Trophoblast cell (in vitro differentiated cells and primary cell): ENCODE measurements at regions not wholly inside any gene's neighbourhood (a gene's known extent, or its start where the extent isn't known, plus 50 kb on each side); places are given as distances from the start of the nearest gene placed in this dataset.

ENCODE experiments used
- DNase-seq, 2 donors: peaks; one replicate each; pipeline ENCODE4 v3.0.0-alpha.2; 2016
- H2AFZ ChIP-seq: 2 replicates; pipeline ENCODE4 v1.6.1; 2013; ENCODE audit warnings: low read length, moderate library complexity, mild to moderate bottlenecking; ENCODE audit not compliant: insufficient read depth, poor library complexity
- H2AK5ac ChIP-seq: 2 replicates; pipeline ENCODE4 v1.6.1; 2013; ENCODE audit warnings: mild to moderate bottlenecking, low read length
- H2BK120ac ChIP-seq: 2 replicates; pipeline ENCODE4 v1.6.1; 2013; ENCODE audit warnings: low read length, mild to moderate bottlenecking, moderate library complexity; ENCODE audit not compliant: insufficient read depth, poor library complexity
- H2BK12ac ChIP-seq: 2 replicates; pipeline ENCODE4 v1.6.1; 2013; ENCODE audit warnings: mild to moderate bottlenecking, low read length, moderate library complexity
- H2BK5ac ChIP-seq: 2 replicates; pipeline ENCODE4 v1.6.1; 2013; ENCODE audit warnings: low read length, low read depth, moderate library complexity, mild to moderate bottlenecking; ENCODE audit not compliant: poor library complexity
- H3K14ac ChIP-seq: 2 replicates; pipeline ENCODE4 v1.6.1; 2013; ENCODE audit warnings: mild to moderate bottlenecking, low read length
- H3K18ac ChIP-seq: 2 replicates; pipeline ENCODE4 v1.6.1; 2013; ENCODE audit warnings: mild to moderate bottlenecking, low read length
- H3K23ac ChIP-seq: 2 replicates; pipeline ENCODE4 v1.6.1; 2013; ENCODE audit warnings: low read length
- H3K27ac ChIP-seq: 2 replicates; pipeline ENCODE4 v1.5.1; 2013; ENCODE audit warnings: low read depth, mild to moderate bottlenecking, inconsistent platforms, low read length, moderate library complexity
- H3K27me3 ChIP-seq: 2 replicates; pipeline ENCODE4 v1.6.1; 2013; ENCODE audit warnings: inconsistent platforms, mild to moderate bottlenecking, low read length, moderate library complexity; ENCODE audit not compliant: insufficient read depth
- H3K36me3 ChIP-seq, 2 experiments: 1 replicate in 1 of 2; 2 replicates in 1 of 2; pipeline ENCODE4 v1.6.1; 2013; ENCODE audit warnings: low read length in 2 of 2, mild to moderate bottlenecking in 2 of 2, moderate library complexity in 1 of 2; ENCODE audit not compliant: insufficient read depth in 2 of 2, control insufficient read depth in 1 of 2
- H3K4ac ChIP-seq: 2 replicates; pipeline ENCODE4 v1.6.1; 2013; ENCODE audit warnings: low read depth, mild to moderate bottlenecking, low read length, moderate library complexity
- H3K4me1 ChIP-seq, 2 experiments: 1 replicate in 1 of 2; 2 replicates in 1 of 2; pipeline ENCODE4 v1.6.1; 2013; ENCODE audit warnings: low read length in 2 of 2, mild to moderate bottlenecking in 2 of 2, moderate library complexity in 1 of 2; ENCODE audit not compliant: insufficient read depth in 2 of 2, control insufficient read depth in 1 of 2
- H3K4me2 ChIP-seq: 2 replicates; pipeline ENCODE4 v1.6.1; 2013; ENCODE audit warnings: inconsistent platforms, mild to moderate bottlenecking, low read length, moderate library complexity
- H3K4me3 ChIP-seq: 2 replicates; pipeline ENCODE4 v1.5.1; 2013; ENCODE audit warnings: mild to moderate bottlenecking, low read depth, low read length, inconsistent platforms
- H3K79me1 ChIP-seq: one replicate; pipeline ENCODE4 v1.6.1; 2013; ENCODE audit warnings: low read length
- H3K79me2 ChIP-seq: 2 replicates; pipeline ENCODE4 v1.6.1; 2013; ENCODE audit warnings: low read length, mild to moderate bottlenecking; ENCODE audit not compliant: control insufficient read depth, insufficient read depth, poor library complexity
- H3K9ac ChIP-seq: 2 replicates; pipeline ENCODE4 v1.6.1; 2013; ENCODE audit warnings: mild to moderate bottlenecking, low read length
- H3K9me3 ChIP-seq: 2 replicates; pipeline ENCODE4 v1.6.1; 2013; ENCODE audit warnings: low read depth, mild to moderate bottlenecking, control low read depth, inconsistent platforms, low read length; ENCODE audit not compliant: insufficient read depth
- H4K12ac ChIP-seq: 2 replicates; pipeline ENCODE4 v1.6.1; 2013; ENCODE audit warnings: low read depth, mild to moderate bottlenecking, low read length, moderate library complexity
- H4K8ac ChIP-seq: 2 replicates; pipeline ENCODE4 v1.6.1; 2013; ENCODE audit warnings: low read depth, mild to moderate bottlenecking, low read length, moderate library complexity
- H4K91ac ChIP-seq: one replicate; pipeline ENCODE4 v1.6.1; 2013; ENCODE audit warnings: low read depth, mild to moderate bottlenecking, low read length, moderate library complexity
- WGBS: extraction: QIAGEN DNeasy Blood & Tissue Kit; methylation state at CpG from one replicate; pipeline ENCODE4 v1.1.7; 2013; ENCODE audit warnings: missing lambda C conversion rate; ENCODE audit not compliant: insufficient read length, insufficient coverage; ENCODE audit errors: extremely low coverage; 5-methylcytosine and 5-hydroxymethylcytosine counted together

DNA sequence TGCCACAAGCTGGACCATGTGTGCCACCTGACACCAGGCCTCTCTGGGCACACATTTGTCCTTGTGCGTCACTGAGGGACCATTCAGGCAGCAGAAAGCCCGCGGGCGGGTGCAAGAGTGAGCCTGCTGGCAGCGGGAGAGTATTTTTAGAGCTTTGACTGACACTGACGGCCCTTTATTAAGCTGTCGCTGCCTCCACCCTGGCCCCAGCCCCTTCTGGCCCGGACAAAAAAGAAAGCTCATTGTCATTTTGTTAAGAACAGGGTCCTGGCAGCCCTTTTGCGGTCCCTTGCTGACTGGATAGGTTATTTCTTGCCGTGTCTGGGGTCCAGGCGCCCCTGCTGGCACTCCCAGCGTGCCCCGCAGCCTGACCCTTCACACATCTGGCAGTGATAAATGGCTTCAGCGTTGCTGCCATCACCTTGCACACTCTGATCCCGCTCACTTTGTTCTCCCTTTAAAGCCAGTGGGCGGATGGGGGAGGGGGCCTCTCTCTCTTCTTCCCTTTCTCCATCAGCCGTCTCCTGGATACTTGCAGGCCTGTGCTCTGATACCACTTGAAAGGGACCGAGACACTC, 78.4 kb upstream of the NKD1 start:
- Histone ChIP-seq H3K14ac (no peak overlapping the region), H4K12ac (no peak overlapping the region)
- WGBS = no CpG with 5 or more reads among the region's 18 CpGs

DNA sequence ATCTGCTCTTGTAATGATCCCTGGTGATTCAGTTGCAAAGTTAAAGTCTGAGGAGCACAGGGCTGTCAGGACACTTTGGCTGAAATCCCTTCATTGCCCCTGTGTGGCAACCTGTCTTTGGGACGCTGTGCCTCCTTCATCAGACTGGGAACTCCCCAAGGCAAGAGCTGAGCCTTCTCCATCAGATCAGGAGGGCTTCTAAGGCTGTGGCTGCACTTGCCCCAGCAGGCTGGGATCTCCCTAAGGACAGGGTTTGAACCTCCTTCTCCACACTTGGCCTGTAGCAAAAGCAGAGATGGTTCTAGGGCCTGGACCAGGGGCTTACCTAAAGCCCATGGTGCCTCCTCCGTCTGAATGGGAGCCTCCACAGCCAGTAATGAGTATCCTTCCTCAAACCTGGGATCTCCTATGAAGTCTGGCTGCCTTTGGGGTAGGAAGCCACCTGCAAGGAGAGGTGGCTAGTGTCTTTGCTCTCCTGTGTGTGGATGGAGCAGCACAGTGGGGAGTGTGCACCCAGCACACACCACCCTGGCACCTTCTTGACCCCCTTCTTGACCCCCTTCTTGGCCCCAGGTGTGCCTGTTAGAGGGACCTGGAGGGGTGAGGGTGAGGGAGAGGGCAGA, 79.0 kb upstream of the NKD1 start:
- no peak overlapping the region for H2AFZ ChIP-seq
- WGBS = no CpG with 5 or more reads among the region's 2 CpGs
- H3K79me1 ChIP-seq = peaks cover 5% of the 10 kb centered on the region
- H3K27me3 ChIP-seq = no peaks in the 10 kb centered on the region
- no peak overlapping the region for H3K4ac ChIP-seq
- peak overlapping the region; percentile 7 for H2BK12ac ChIP-seq
- no peaks in the 10 kb centered on the region for H3K36me3 ChIP-seq
- H3K9ac ChIP-seq = no peak overlapping the region
- no peak for DNase-seq
- H3K14ac ChIP-seq = no peak overlapping the region
- no peak overlapping the region for H2AK5ac ChIP-seq
- no peak overlapping the region for H3K4me3 ChIP-seq
- H4K12ac ChIP-seq = no peak overlapping the region
- no peak overlapping the region for H4K8ac ChIP-seq
- peaks cover 16 to 32% of the 10 kb centered on the region in 2 experiments for H3K4me1 ChIP-seq
- peak overlapping the region; percentile 62 for H4K91ac ChIP-seq
- H3K23ac ChIP-seq = no peak overlapping the region
- H2BK120ac ChIP-seq = no peak overlapping the region
- H2BK5ac ChIP-seq = no peak overlapping the region
- H3K79me2 ChIP-seq = no peaks in the 10 kb centered on the region
- peaks cover 2% of the 10 kb centered on the region for H3K9me3 ChIP-seq
- H3K27ac ChIP-seq = no peak overlapping the region
- no peak overlapping the region for H3K18ac ChIP-seq
- no peak overlapping the region for H3K4me2 ChIP-seq

More for the DNA sequence above, 78.4 kb upstream of the NKD1 start:
- Histone ChIP-seq H2AK5ac (no peak overlapping the region), H2AFZ (no peak overlapping the region), H3K79me2 (no peaks in the 10 kb centered on the region), H3K9ac (no peak overlapping the region), H4K91ac (peak overlapping the region; percentile 62), H2BK12ac (no peak overlapping the region), H3K23ac (no peak overlapping the region), H3K4me3 (no peak overlapping the region), H3K27me3 (no peaks in the 10 kb centered on the region), H3K9me3 (peaks cover 2% of the 10 kb centered on the region), H2BK5ac (no peak overlapping the region), H3K4ac (no peak overlapping the region), H3K4me2 (no peak overlapping the region), H3K27ac (no peak overlapping the region), H3K18ac (no peak overlapping the region), H3K79me1 (peaks cover 5% of the 10 kb centered on the region), H4K8ac (no peak overlapping the region), H2BK120ac (peak overlapping the region; percentile 11), H3K36me3 (no peaks in the 10 kb centered on the region), H3K4me1 (peaks cover 16 to 32% of the 10 kb centered on the region in 2 experiments)
- DNase-seq = no peak

DNA sequence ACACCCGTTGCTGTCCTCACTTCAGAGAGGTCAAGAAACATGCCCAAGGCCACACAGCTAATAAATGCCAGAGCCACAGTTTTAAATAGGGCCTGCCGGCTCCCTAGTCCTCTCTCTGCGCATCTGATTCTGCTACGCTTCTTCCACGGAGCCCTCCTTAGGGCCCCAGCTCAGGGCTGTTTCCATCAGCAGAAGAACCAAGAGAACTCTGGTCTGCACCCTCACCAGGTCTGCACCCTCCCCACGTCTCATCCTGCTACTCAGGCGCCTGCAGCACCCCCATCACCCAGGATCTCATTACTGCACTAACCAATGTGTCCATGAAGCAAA, 79.5 kb upstream of the NKD1 start:
- no peak overlapping the region for H3K23ac ChIP-seq
- WGBS = no CpG with 5 or more reads among the region's 7 CpGs
- peaks cover 5% of the 10 kb centered on the region for H3K79me1 ChIP-seq
- H3K4ac ChIP-seq = no peak overlapping the region
- peak overlapping the region; percentile 62 for H4K91ac ChIP-seq
- H2BK12ac ChIP-seq = no peak overlapping the region
- H3K9ac ChIP-seq = no peak overlapping the region
- H4K12ac ChIP-seq = no peak overlapping the region
- DNase-seq = peak in 1 of 2 donors; percentile 5
- H3K4me2 ChIP-seq = peak overlapping the region; percentile 48
- H3K9me3 ChIP-seq = peaks cover 2% of the 10 kb centered on the region
- no peaks in the 10 kb centered on the region for H3K36me3 ChIP-seq
- peak overlapping the region; percentile 7 for H4K8ac ChIP-seq
- no peak overlapping the region for H3K18ac ChIP-seq
- H3K4me1 ChIP-seq = peaks cover 16 to 32% of the 10 kb centered on the region in 2 experiments
- no peak overlapping the region for H2BK5ac ChIP-seq
- no peaks in the 10 kb centered on the region for H3K27me3 ChIP-seq
- peak overlapping the region; percentile 18 for H2BK120ac ChIP-seq
- H3K27ac ChIP-seq = peak overlapping the region; percentile 6
- no peak overlapping the region for H2AFZ ChIP-seq
- no peak overlapping the region for H3K4me3 ChIP-seq
- no peak overlapping the region for H3K14ac ChIP-seq
- no peak overlapping the region for H2AK5ac ChIP-seq
- H3K79me2 ChIP-seq = no peaks in the 10 kb centered on the region

DNA sequence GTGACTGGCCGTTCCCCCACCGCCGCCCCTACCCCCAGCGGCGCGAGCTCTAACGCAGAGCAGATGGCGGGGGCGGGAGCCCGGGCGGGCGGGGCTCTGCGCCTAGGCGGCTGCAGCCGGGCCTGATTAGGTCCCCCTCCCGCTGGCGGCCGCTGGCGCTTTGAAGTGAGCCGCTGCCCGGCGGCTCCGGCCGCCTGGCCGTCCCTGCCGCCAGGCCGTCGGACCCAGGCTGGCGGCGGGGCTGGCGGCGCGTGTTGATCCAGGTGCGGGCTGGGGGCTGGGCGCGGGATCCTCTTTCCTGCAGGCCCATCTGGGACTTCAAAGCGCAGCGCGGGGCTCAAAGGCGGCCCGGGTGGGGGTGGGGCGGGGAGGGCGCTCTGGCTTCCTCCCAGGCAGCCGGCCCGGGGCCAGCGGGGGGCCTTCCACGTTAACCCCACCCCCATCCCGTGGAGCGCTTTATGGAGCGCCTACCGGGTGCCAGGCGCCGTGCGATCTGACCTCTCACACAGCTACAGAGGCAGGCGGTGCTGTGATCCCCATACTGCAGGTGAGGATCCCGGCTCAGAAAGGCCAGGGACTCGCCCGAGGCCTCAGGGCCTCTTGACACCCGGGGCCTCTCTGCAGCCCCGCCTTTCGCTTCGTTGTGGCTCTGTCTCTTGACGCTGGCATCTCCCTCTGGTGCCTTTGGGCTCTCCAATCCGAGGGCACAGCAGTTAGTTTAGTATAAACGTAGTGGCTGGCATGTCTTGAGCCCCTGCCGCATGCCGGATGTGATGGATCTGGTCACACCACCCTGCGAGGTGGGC, 80.0 kb upstream of the NKD1 start:
- no peak overlapping the region for H2AFZ ChIP-seq
- DNase-seq = peak; percentile 41 to 43
- WGBS = no CpG with 5 or more reads among the region's 68 CpGs

More for the DNA sequence above, 80.0 kb upstream of the NKD1 start:
- no peaks in the 10 kb centered on the region for H3K79me2 ChIP-seq
- no peak overlapping the region for H3K23ac ChIP-seq
- H4K91ac ChIP-seq = peak overlapping the region; percentile 62
- peak overlapping the region; percentile 7 for H4K8ac ChIP-seq
- peak overlapping the region; percentile 61 for H3K4me2 ChIP-seq
- peak overlapping the region; percentile 26 for H2BK120ac ChIP-seq
- H2BK5ac ChIP-seq = no peak overlapping the region
- no peak overlapping the region for H3K4ac ChIP-seq
- H3K27ac ChIP-seq = peak overlapping the region; percentile 6
- no peak overlapping the region for H3K9ac ChIP-seq
- peaks cover 2% of the 10 kb centered on the region for H3K9me3 ChIP-seq
- H3K14ac ChIP-seq = no peak overlapping the region
- no peak overlapping the region for H4K12ac ChIP-seq
- no peaks in the 10 kb centered on the region for H3K36me3 ChIP-seq
- H3K18ac ChIP-seq = no peak overlapping the region
- no peak overlapping the region for H2AK5ac ChIP-seq
- H3K4me1 ChIP-seq = peaks cover 16 to 32% of the 10 kb centered on the region in 2 experiments
- peaks cover 5% of the 10 kb centered on the region for H3K79me1 ChIP-seq
- H2BK12ac ChIP-seq = no peak overlapping the region
- H3K4me3 ChIP-seq = peak overlapping the region; percentile 49
- no peaks in the 10 kb centered on the region for H3K27me3 ChIP-seq
